K562 (cell line): ENCODE measurements at regions not wholly inside any gene's neighbourhood (a gene's known extent, or its start where the extent isn't known, plus 50 kb on each side); places are given as distances from the start of the nearest gene placed in this dataset.

ENCODE experiments used
- ATAC-seq: fragments of 200-7000 bp; cut with Tn5 transposase; 3 replicates; pipeline ENCODE4 v1.9.1; 2020; ENCODE audit warnings: moderate library complexity
- BruUV-seq: library from RNA; stranded (reverse); fragments of 400-500 nt; replicated peaks from 2 replicates; lab custom pipeline; 2021; lab: Mats Ljungman, UMichigan
- CTCF ChIA-PET: fragments of 300-600 bp; formaldehyde crosslinking; extraction: SDS; loops from one replicate; lab custom pipeline; 2021; ENCODE audit warnings: low intra/inter-chr PET ratio; lab: Yijun Ruan, JAX
- POLR2A ChIA-PET: fragments of 300-600, 350-650 bp; sonication (Branson Sonifier 250); formaldehyde crosslinking; extraction: SDS; loops from one replicate; lab custom pipeline; 2021; ENCODE audit warnings: antibody characterized with exemption, inconsistent platforms; lab: Yijun Ruan, JAX
- DNase-seq, 4 experiments: peaks; one replicate each; pipeline versions ENCODE4 v3.0.0 to v3.0.0-alpha.2; 2011 to 2018; ENCODE audit warnings: low spot score in 3 of 4, mixed read lengths in 3 of 4; ENCODE audit errors: extremely low read depth in 1 of 4
- FAIRE-seq: peaks from 2 replicates; lab custom pipeline; 2011; peaks lifted over from hg19 to GRCh38; lab: Jason Lieb, UNC
- H2AFZ ChIP-seq: 2 replicates; pipeline ENCODE4 v1.6.0; 2011; ENCODE audit warnings: low read depth, low read length, control low read depth, inconsistent platforms
- H3K27ac ChIP-seq: fragments of 200-600 bp; 3 replicates; pipeline ENCODE4 v1.8.0; 2011; ENCODE audit warnings: low read depth, mild to moderate bottlenecking, control low read depth, inconsistent platforms, low read length, moderate library complexity, mixed read lengths; ENCODE audit errors: extremely low read depth
- H3K27me3 ChIP-seq, 2 experiments: fragments of 300-600 bp in 1 of 2; 2 replicates in 1 of 2; 3 replicates in 1 of 2; pipeline versions ENCODE4 v1.6.0 to v1.8.0; 2011; ENCODE audit warnings: inconsistent platforms in 2 of 2, low read length in 2 of 2, mild to moderate bottlenecking in 1 of 2, mixed read lengths in 1 of 2, moderate library complexity in 1 of 2; ENCODE audit not compliant: control insufficient read depth in 2 of 2, insufficient read depth in 2 of 2
- H3K36me3 ChIP-seq: fragments of 300-600 bp; 3 replicates; pipeline ENCODE4 v1.8.0; 2011; ENCODE audit warnings: mild to moderate bottlenecking, low read length, inconsistent platforms; ENCODE audit not compliant: control insufficient read depth, insufficient read depth
- H3K4me1 ChIP-seq, 2 experiments: fragments of 200-600 bp in 1 of 2; replicated peaks in 1 of 2; 2 replicates in 1 of 2; 3 replicates in 1 of 2; pipeline versions ENCODE4 v1.5.1 to v1.8.0; 2011; ENCODE audit warnings: inconsistent platforms in 2 of 2, low read length in 2 of 2, mild to moderate bottlenecking in 1 of 2, mixed read lengths in 1 of 2, moderate library complexity in 1 of 2; ENCODE audit not compliant: control insufficient read depth in 2 of 2, insufficient read depth in 2 of 2
- H3K4me2 ChIP-seq: 2 replicates; pipeline ENCODE4 v1.6.1; 2011; ENCODE audit warnings: low read length, control low read depth, inconsistent platforms, mixed read lengths; ENCODE audit not compliant: insufficient read depth
- H3K4me3 ChIP-seq: fragments of 200-600 bp; sonication (generic), shearing (Covaris generic); 2 replicates; pipeline ENCODE4 v1.5.1; 2016; ENCODE audit warnings: control low read depth, inconsistent platforms
- H3K79me2 ChIP-seq: fragments of 200-600 bp; 3 replicates; pipeline ENCODE4 v1.8.0; 2011; ENCODE audit warnings: low read length, inconsistent platforms; ENCODE audit not compliant: control insufficient read depth, insufficient read depth
- H3K9ac ChIP-seq, 2 experiments: 2 replicates each; pipeline versions ENCODE4 v1.6.0 to v1.6.1; 2011; ENCODE audit warnings: low read depth in 2 of 2, low read length in 2 of 2, control low read depth in 1 of 2, inconsistent platforms in 1 of 2, mild to moderate bottlenecking in 1 of 2, mixed read lengths in 1 of 2; ENCODE audit not compliant: insufficient read depth in 1 of 2
- H3K9me1 ChIP-seq: one replicate; pipeline ENCODE4 v1.6.0; 2011; ENCODE audit warnings: inconsistent platforms, mild to moderate bottlenecking, low read length, moderate library complexity; ENCODE audit not compliant: control insufficient read depth, insufficient read depth
- H3K9me3 ChIP-seq: replicated peaks from 2 replicates; pipeline ENCODE4 v1.5.1; 2011; ENCODE audit warnings: low read depth, low read length, inconsistent platforms; ENCODE audit not compliant: control insufficient read depth, insufficient read depth
- H4K20me1 ChIP-seq: replicated peaks from 2 replicates; pipeline ENCODE4 v1.6.1; 2011; ENCODE audit warnings: low read length, inconsistent platforms, mixed read lengths; ENCODE audit not compliant: control insufficient read depth, insufficient read depth
- C11orf30 ChIP-seq: fragments of 450-650 bp; IDR thresholded peaks from 2 replicates; pipeline ENCODE4 v1.6.1; 2016; ENCODE audit warnings: low read depth, mild to moderate bottlenecking
- CBX1 ChIP-seq: sonication (generic); IDR thresholded peaks from 2 replicates; pipeline ENCODE4 v1.6.1; 2016; ENCODE audit warnings: antibody characterized with exemption, low read depth, mild to moderate bottlenecking
- CXXC5 ChIP-seq: fragments of 250-450 bp; sonication (Bioruptor Pico); IDR thresholded peaks from 2 replicates; pipeline ENCODE4 v1.8.0; 2022; ENCODE audit warnings: inconsistent platforms, mild to moderate bottlenecking, moderate library complexity
- MAFG ChIP-seq: fragments of 450-650 bp; conservative IDR thresholded peaks from 2 replicates; pipeline ENCODE4 v1.6.1; 2016; ENCODE audit warnings: missing genetic modification characterization, missing compliant biosample characterization
- MYC ChIP-seq, 2 experiments: fragments of 250-450 bp in 1 of 2; sonication (Bioruptor Pico) in 1 of 2; IDR thresholded peaks; 2 replicates each; pipeline versions ENCODE4 v1.5.1 to v1.6.1; 2012 to 2021; ENCODE audit warnings: low read depth in 2 of 2, borderline replicate concordance in 1 of 2, improper control_type of control experiment in 1 of 2, low read length in 1 of 2, mild to moderate bottlenecking in 1 of 2, moderate library complexity in 1 of 2
- NFIX ChIP-seq: fragments of 250-450 bp; sonication (Bioruptor Pico); IDR thresholded peaks from 2 replicates; pipeline ENCODE4 v1.4.0; 2020; ENCODE audit warnings: low read depth, mild to moderate bottlenecking, moderate library complexity
- SIN3A ChIP-seq, 2 experiments: fragments of 150-350 bp in 1 of 2; IDR thresholded peaks; 2 replicates each; pipeline ENCODE4 v1.6.1; 2011 to 2016; ENCODE audit warnings: borderline replicate concordance in 2 of 2, low read depth in 2 of 2, low read length in 2 of 2, mild to moderate bottlenecking in 2 of 2, moderate library complexity in 2 of 2; ENCODE audit not compliant: control insufficient read depth in 1 of 2
- TAF9B ChIP-seq: fragments of 450-650 bp; IDR thresholded peaks from 2 replicates; pipeline ENCODE4 v1.6.1; 2018; ENCODE audit warnings: mild to moderate bottlenecking; ENCODE audit not compliant: partially characterized antibody
- ZNF253 ChIP-seq: fragments of 250-450 bp; sonication (Bioruptor Pico); conservative IDR thresholded peaks from 2 replicates; pipeline ENCODE4 v1.6.1; 2021; ENCODE audit warnings: mild to moderate bottlenecking
- ZNF316 ChIP-seq: fragments of 450-650 bp; IDR thresholded peaks from 2 replicates; pipeline ENCODE4 v1.6.1; 2016
- WGBS: fragments of 100-300 bp; shearing (Covaris generic); methylation state at CpG from one replicate; pipeline ENCODE4 v1.1.6; 2016; ENCODE audit warnings: low coverage, mixed read lengths; ENCODE audit not compliant: insufficient coverage; ENCODE audit errors: missing lambda C conversion rate; 5-methylcytosine and 5-hydroxymethylcytosine counted together
- in situ Hi-C: fragments of 300-500 bp; cut with MboI; formaldehyde crosslinking; loops from 4 replicates; pipeline ENCODE4 v1.15.0; 2018; ENCODE audit warnings: inconsistent platforms, mixed read lengths
- intact Hi-C: fragments of 100-400 bp; cut with micrococcal nuclease; formaldehyde crosslinking; loops from 2 replicates; pipeline ENCODE4 v1.14.2; 2022
- TF ChIP-seq, protein P1 (sequence below): fragments of 450-650 bp; formaldehyde crosslinking; IDR thresholded peaks from 2 replicates; pipeline ENCODE4 v1.4.0; 2020; ENCODE audit warnings: mild to moderate bottlenecking, moderate library complexity
- TF ChIP-seq, protein P2 (sequence below): sonication (generic); formaldehyde crosslinking; IDR thresholded peaks from 2 replicates; pipeline ENCODE4 v1.8.1; 2023; ENCODE audit warnings: mild to moderate bottlenecking, missing genetic modification reagents

DNA sequence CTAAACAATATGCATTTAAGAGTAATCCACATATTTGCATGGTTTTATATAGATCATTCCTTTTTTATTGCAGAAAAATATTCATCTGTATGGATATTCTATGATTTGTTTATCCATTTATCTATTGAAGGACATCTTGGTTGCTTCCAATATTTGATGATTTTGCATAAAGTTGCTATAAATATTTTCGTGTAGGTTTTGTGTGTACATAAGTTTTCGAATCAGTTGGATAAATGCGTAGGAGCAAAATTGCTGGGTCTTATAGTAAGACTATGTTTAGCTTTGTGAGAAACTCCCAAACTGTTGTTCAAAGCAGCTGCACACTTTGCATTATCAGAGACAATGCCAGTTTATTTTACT, 971.2 kb downstream of the DIPK2A start:
- Histone ChIP-seq H3K4me3 (no peak overlapping the region), H3K79me2 (no peaks in the 10 kb centered on the region), H3K36me3 (no peaks in the 10 kb centered on the region), H3K27me3 (no peaks in the 10 kb centered on the region), H3K4me2 (no peak overlapping the region), H3K9me1 (no peaks in the 10 kb centered on the region), H3K9ac (no peak overlapping the region), H2AFZ (no peak overlapping the region), H3K9me3 (no peaks in the 10 kb centered on the region; the same call in 1 of the 2 replicates), H4K20me1 (no peaks in the 10 kb centered on the region), H3K4me1 (no peaks in the 10 kb centered on the region), H3K27ac (no peak overlapping the region)
- in situ Hi-C loops (no loop called here), intact Hi-C loops (no loop called here)
- FAIRE-seq (no peak), ATAC-seq (no peak), DNase-seq (no peak)
- no TSS peak for BruUV-seq
- ChIA-PET POLR2A (no interaction called here), CTCF (no interaction called here)
- WGBS: 0% methylated on average over 3 of the region's 3 CpGs
- TF ChIP-seq ZNF316: peak; percentile 20; the same call in 1 of the 2 replicates
- TF ChIP-seq CXXC5 (CRISPR knock-in tag): no peak
- no peak for TF ChIP-seq MYC (IDR thresholded peaks at IDR 0.05; ENCODE audit: low read depth, low read length)
- no peak for TF ChIP-seq MYC (CRISPR knock-in tag; IDR thresholded peaks at IDR 0.05; ENCODE audit: borderline replicate concordance, low read depth)
- peak; percentile 4; the same call in 1 of the 2 replicates for TF ChIP-seq C11orf30
- TF ChIP-seq MAFG (tag): peak; percentile 18; the same call in 1 of the 2 replicates

DNA sequence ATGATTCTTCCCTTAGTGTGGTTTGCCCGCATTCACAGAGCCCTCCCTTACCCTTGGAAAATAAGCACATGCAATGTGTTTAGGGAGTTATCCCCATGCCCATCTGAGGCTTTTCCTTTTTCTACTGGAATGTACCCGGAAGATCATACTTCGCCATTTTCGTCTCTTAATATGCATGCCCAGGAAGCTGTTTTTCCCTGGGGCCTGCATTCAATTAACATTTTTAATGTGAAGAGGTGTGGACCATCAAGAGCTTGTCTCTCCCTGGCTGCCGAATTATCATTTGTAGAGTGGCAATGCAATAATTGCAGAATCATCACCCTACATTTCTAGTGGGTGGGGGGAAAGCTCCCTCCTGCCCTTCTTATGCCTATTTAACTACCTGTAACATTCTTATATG, 976.3 kb downstream of the DIPK2A start:
- Histone ChIP-seq H3K4me2 (no peak overlapping the region), H3K79me2 (no peaks in the 10 kb centered on the region), H3K4me1 (no peaks in the 10 kb centered on the region), H2AFZ (no peak overlapping the region), H3K36me3 (no peaks in the 10 kb centered on the region), H3K9me1 (no peaks in the 10 kb centered on the region), H3K27me3 (no peaks in the 10 kb centered on the region), H3K4me3 (no peak overlapping the region), H3K9me3 (no peaks in the 10 kb centered on the region; the same call in 1 of the 2 replicates), H4K20me1 (no peaks in the 10 kb centered on the region), H3K27ac (no peak overlapping the region), H3K9ac (no peak overlapping the region)
- ChIA-PET POLR2A (no interaction called here), CTCF (no interaction called here)
- no TSS peak for BruUV-seq
- in situ Hi-C loops: no loop called here
- intact Hi-C loops: no loop called here
- no peak for ATAC-seq
- WGBS: 3% methylated on average over 5 of the region's 5 CpGs
- DNase-seq: no peak
- FAIRE-seq: no peak
- no peak for TF ChIP-seq TAF9B
- TF ChIP-seq, protein P1, sequence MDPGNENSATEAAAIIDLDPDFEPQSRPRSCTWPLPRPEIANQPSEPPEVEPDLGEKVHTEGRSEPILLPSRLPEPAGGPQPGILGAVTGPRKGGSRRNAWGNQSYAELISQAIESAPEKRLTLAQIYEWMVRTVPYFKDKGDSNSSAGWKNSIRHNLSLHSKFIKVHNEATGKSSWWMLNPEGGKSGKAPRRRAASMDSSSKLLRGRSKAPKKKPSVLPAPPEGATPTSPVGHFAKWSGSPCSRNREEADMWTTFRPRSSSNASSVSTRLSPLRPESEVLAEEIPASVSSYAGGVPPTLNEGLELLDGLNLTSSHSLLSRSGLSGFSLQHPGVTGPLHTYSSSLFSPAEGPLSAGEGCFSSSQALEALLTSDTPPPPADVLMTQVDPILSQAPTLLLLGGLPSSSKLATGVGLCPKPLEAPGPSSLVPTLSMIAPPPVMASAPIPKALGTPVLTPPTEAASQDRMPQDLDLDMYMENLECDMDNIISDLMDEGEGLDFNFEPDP: no peak
- no peak for TF ChIP-seq SIN3A (IDR thresholded peaks at IDR 0.05; ENCODE audit: borderline replicate concordance in 2 of 2, control insufficient read depth in 1 of 2, low read depth in 2 of 2, low read length in 2 of 2)
- no peak for TF ChIP-seq CBX1
- no peak for TF ChIP-seq ZNF253
- TF ChIP-seq, protein P2, sequence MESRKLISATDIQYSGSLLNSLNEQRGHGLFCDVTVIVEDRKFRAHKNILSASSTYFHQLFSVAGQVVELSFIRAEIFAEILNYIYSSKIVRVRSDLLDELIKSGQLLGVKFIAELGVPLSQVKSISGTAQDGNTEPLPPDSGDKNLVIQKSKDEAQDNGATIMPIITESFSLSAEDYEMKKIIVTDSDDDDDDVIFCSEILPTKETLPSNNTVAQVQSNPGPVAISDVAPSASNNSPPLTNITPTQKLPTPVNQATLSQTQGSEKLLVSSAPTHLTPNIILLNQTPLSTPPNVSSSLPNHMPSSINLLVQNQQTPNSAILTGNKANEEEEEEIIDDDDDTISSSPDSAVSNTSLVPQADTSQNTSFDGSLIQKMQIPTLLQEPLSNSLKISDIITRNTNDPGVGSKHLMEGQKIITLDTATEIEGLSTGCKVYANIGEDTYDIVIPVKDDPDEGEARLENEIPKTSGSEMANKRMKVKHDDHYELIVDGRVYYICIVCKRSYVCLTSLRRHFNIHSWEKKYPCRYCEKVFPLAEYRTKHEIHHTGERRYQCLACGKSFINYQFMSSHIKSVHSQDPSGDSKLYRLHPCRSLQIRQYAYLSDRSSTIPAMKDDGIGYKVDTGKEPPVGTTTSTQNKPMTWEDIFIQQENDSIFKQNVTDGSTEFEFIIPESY (CRISPR knock-in tag): no peak
- TF ChIP-seq NFIX (CRISPR knock-in tag): no peak
